ENCODE measurements at regions not wholly inside any gene's neighbourhood (a gene's known extent, or its start where the extent isn't known, plus 50 kb on each side); places are given as distances from the start of the nearest gene placed in this dataset.

GRCh38 chr21:28635541-28635940 lies 357.1 kb downstream of the LTN1 start:
- H3K4me3 ChIP-seq = no peak overlapping the region
- no peaks in the 10 kb centered on the region for H3K36me3 ChIP-seq (replicated peaks in 1 of 2; ENCODE audit: insufficient read depth in 1 of 2, low read depth in 2 of 2)
- TF ChIP-seq POLR2A (IDR thresholded peaks at IDR 0.05) (no peak), CTCF (IDR thresholded peaks at IDR 0.05) (no peak)
- H3K9me3 ChIP-seq = no peaks in the 10 kb centered on the region
- 57 to 63% methylated on average over 1 of the region's 1 CpG for WGBS, 2 donors
- intact Hi-C loops (cut with DNase I) = no loop called here
- no peaks in the 10 kb centered on the region for H3K4me1 ChIP-seq
- H3K27ac ChIP-seq = no peak overlapping the region
- DNase-seq (no peak), ATAC-seq (no peak)
- H3K27me3 ChIP-seq = no peaks in the 10 kb centered on the region

- no peaks in the 10 kb centered on the region for H3K36me3 ChIP-seq (replicated peaks in 1 of 2; ENCODE audit: insufficient read depth in 1 of 2, low read depth in 2 of 2)
- 72 to 85% methylated on average over 12 of the region's 12 CpGs for WGBS, 2 donors
- TF ChIP-seq CTCF (IDR thresholded peaks at IDR 0.05) (no peak), POLR2A (IDR thresholded peaks at IDR 0.05) (no peak)
- intact Hi-C loops (cut with DNase I) = no loop called here
- DNase-seq = no peak
- no peak overlapping the region for H3K27ac ChIP-seq
- H3K4me1 ChIP-seq = no peaks in the 10 kb centered on the region
- H3K27me3 ChIP-seq = no peaks in the 10 kb centered on the region
- no peaks in the 10 kb centered on the region for H3K9me3 ChIP-seq
- H3K4me3 ChIP-seq = no peak overlapping the region
- peak; percentile 52 for ATAC-seq
These were observed 358.7 kb downstream of the LTN1 start for GRCh38 chr21:28633839-28634555.

GRCh38 chr21:28632755-28633408 lies 359.8 kb downstream of the LTN1 start:
- no peaks in the 10 kb centered on the region for H3K27me3 ChIP-seq
- no peak for TF ChIP-seq CTCF (IDR thresholded peaks at IDR 0.05)
- TF ChIP-seq POLR2A (IDR thresholded peaks at IDR 0.05) = no peak
- 64 to 70% methylated on average over 3 of the region's 3 CpGs for WGBS, 2 donors
- H3K36me3 ChIP-seq (replicated peaks in 1 of 2; ENCODE audit: insufficient read depth in 1 of 2, low read depth in 2 of 2) = no peaks in the 10 kb centered on the region
- ATAC-seq (no peak), DNase-seq (no peak)
- no peaks in the 10 kb centered on the region for H3K9me3 ChIP-seq
- intact Hi-C loops (cut with DNase I) = no loop called here
- H3K4me1 ChIP-seq = no peaks in the 10 kb centered on the region
- H3K27ac ChIP-seq = no peak overlapping the region
- H3K4me3 ChIP-seq = no peak overlapping the region

- ATAC-seq (no peak), DNase-seq (no peak)
- intact Hi-C loops (cut with DNase I) = no loop called here
- TF ChIP-seq CTCF (IDR thresholded peaks at IDR 0.05) (no peak), POLR2A (IDR thresholded peaks at IDR 0.05) (no peak)
- H3K27ac ChIP-seq = no peak overlapping the region
- H3K4me1 ChIP-seq = peaks cover 9% of the 10 kb centered on the region
- no peaks in the 10 kb centered on the region for H3K9me3 ChIP-seq
- H3K36me3 ChIP-seq (replicated peaks in 1 of 2; ENCODE audit: insufficient read depth in 1 of 2, low read depth in 2 of 2) = no peaks in the 10 kb centered on the region
- no peaks in the 10 kb centered on the region for H3K27me3 ChIP-seq
- no peak overlapping the region for H3K4me3 ChIP-seq
These were observed 365.0 kb downstream of the LTN1 start for GRCh38 chr21:28627691-28628090.

- TF ChIP-seq CTCF (IDR thresholded peaks at IDR 0.05) (no peak), POLR2A (IDR thresholded peaks at IDR 0.05) (no peak)
- no peak for ATAC-seq
- intact Hi-C loops (cut with DNase I) = no loop called here
These were observed 365.4 kb downstream of the LTN1 start for GRCh38 chr21:28627261-28627660.

More at GRCh38 chr21:28627261-28627660, 365.4 kb downstream of the LTN1 start:
- DNase-seq = no peak
- no peaks in the 10 kb centered on the region for H3K36me3 ChIP-seq (replicated peaks in 1 of 2; ENCODE audit: insufficient read depth in 1 of 2, low read depth in 2 of 2)
- H3K9me3 ChIP-seq = no peaks in the 10 kb centered on the region
- H3K4me1 ChIP-seq = peaks cover 9% of the 10 kb centered on the region
- WGBS, 2 donors = 83 to 88% methylated on average over 3 of the region's 3 CpGs
- no peak overlapping the region for H3K4me3 ChIP-seq
- H3K27ac ChIP-seq = no peak overlapping the region
- H3K27me3 ChIP-seq = no peaks in the 10 kb centered on the region
